Activated CD4-positive, alpha-beta T cell treated with anti-CD3 and anti-CD28 coated beads, Interleukin-2, amount 10 ng/mL, durations not matched to agents 7 days and 5 days (primary cell): ENCODE measurements at regions not wholly inside any gene's neighbourhood (a gene's known extent, or its start where the extent isn't known, plus 50 kb on each side); places are given as distances from the start of the nearest gene placed in this dataset.

Experiments used
- CTCF ChIA-PET: fragments of 350-600 bp; sonication (Branson Sonifier 250); formaldehyde crosslinking; loops from one replicate; lab custom pipeline; 2021; ENCODE audit warnings: antibody characterized with exemption; lab: Charles Lee
- POLR2A ChIA-PET: fragments of 350-600 bp; sonication (Branson Sonifier 250); formaldehyde crosslinking; loops from one replicate; lab custom pipeline; 2021; ENCODE audit warnings: antibody characterized with exemption; lab: Charles Lee
- DNase-seq: peaks from one replicate; pipeline ENCODE4 v3.0.0-alpha.2; 2020
- H3K27ac Mint-ChIP-seq: one replicate; pipeline ENCODE4 v1.8.0; 2021; ENCODE audit warnings: mild to moderate bottlenecking, moderate library complexity, mixed read lengths
- H3K27me3 Mint-ChIP-seq: one replicate; pipeline ENCODE4 v1.8.0; 2021; ENCODE audit warnings: mixed read lengths
- H3K36me3 Mint-ChIP-seq: one replicate; pipeline ENCODE4 v1.8.0; 2021; ENCODE audit warnings: low read depth, mixed read lengths
- H3K4me1 Mint-ChIP-seq: one replicate; pipeline ENCODE4 v1.8.0; 2021; ENCODE audit warnings: mixed read lengths
- H3K4me3 Mint-ChIP-seq: one replicate; pipeline ENCODE4 v1.8.0; 2021; ENCODE audit warnings: mild to moderate bottlenecking, moderate library complexity, mixed read lengths
- H3K9me3 Mint-ChIP-seq: one replicate; pipeline ENCODE4 v1.8.0; 2021; ENCODE audit warnings: mixed read lengths

DNA sequence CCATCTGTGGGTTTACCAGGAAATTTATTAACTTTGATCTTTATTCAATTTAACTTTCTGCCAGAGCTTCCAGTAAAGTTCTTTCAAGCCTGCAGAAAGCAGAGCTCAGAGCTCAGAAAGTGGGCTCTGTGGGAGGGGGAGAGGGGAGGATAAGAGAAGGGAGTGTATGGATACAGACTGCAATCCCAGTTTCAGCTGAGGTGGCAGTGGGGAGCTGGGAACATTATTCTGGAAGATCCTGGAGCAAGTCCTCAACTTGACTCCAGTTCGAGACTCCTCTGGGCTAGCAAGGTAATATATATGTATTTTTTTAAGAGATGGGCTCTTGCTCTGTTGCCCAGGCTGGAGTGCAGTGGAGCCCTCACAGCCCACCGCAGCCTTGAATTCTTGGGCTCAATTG lies 108.9 kb upstream of the NABP1 start:
- no peaks in the 10 kb centered on the region for H3K36me3 Mint-ChIP-seq
- ChIA-PET CTCF (interaction anchor here (1.5 to 2.0 kb wide), 4 partner anchors 13 to 122 kb away, joined by 3 to 8 read pairs (median 6); no protein-coding TSS in a partner anchor), POLR2A (no interaction called here)
- peaks cover 57% of the 10 kb centered on the region for H3K4me1 Mint-ChIP-seq
- H3K27me3 Mint-ChIP-seq, result peaks cover 35% of the 10 kb centered on the region
- H3K27ac Mint-ChIP-seq, result no peak overlapping the region
- no peaks in the 10 kb centered on the region for H3K9me3 Mint-ChIP-seq
- no peak overlapping the region for H3K4me3 Mint-ChIP-seq
- no peak for DNase-seq

DNA sequence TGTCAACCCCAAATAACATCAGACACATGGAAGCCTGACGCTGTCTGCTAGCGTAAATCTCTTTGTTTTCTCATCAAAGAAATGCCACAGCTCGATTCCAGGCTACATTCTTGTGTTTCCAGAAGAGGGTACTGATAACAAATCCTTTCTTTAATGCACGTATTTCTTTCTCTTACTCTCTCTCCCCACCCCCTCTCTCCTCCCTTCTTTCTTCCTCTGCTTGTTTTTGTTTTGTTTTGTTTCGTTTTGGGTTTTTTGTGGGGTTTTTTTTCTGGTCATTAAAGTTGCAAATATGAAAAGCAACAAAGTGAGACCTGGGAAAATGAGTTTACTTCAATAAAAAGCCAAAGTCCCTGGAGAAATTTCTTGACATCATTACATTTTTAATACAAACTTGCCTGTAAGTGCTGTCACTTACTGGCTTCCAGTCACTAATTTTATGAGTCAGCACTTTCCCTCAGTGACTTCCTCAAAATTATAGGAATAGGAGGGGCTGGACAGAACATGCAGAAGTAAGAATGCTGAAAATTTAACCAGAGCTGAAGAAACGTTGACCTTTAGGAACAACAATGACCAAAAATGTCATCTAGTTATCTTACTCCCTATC lies 106.7 kb upstream of the NABP1 start:
- Mint-ChIP-seq H3K36me3 (no peaks in the 10 kb centered on the region), H3K4me3 (peak overlapping the region; percentile 39), H3K27me3 (peaks cover 25% of the 10 kb centered on the region), H3K4me1 (peaks cover 37% of the 10 kb centered on the region), H3K9me3 (no peaks in the 10 kb centered on the region), H3K27ac (no peak overlapping the region)
- CTCF ChIA-PET, result interaction anchor here (0.6 to 1.0 kb wide), 3 partner anchors 120 to 1247 kb away, joined by 3 to 4 read pairs (median 3); no protein-coding TSS in a partner anchor
- peak; percentile 57 for DNase-seq
- POLR2A ChIA-PET, result no interaction called here

DNA sequence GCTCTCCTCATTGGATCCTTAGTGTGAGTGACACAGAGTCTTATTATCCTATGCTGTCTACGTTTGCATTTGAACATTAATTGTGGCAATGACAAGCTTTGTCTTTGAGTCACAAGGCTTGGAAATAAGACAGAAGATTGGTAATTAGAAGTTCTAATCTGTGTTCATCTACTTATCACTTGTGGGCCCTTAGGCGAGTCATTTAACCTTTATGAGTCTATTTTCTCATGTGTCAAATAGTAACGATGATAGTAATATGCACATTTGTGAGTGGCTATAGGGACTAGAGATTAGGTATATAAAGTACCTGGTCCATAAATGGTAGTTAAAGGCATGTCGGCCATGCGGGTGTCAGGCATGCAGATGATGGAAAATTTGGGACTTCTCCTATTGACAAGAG lies 105.6 kb upstream of the NABP1 start:
- ChIA-PET CTCF (no interaction called here), POLR2A (no interaction called here)
- Mint-ChIP-seq H3K4me3 (no peak overlapping the region), H3K27me3 (peaks cover 28% of the 10 kb centered on the region), H3K27ac (no peak overlapping the region), H3K9me3 (no peaks in the 10 kb centered on the region), H3K36me3 (no peaks in the 10 kb centered on the region), H3K4me1 (peaks cover 31% of the 10 kb centered on the region)
- no peak for DNase-seq

DNA sequence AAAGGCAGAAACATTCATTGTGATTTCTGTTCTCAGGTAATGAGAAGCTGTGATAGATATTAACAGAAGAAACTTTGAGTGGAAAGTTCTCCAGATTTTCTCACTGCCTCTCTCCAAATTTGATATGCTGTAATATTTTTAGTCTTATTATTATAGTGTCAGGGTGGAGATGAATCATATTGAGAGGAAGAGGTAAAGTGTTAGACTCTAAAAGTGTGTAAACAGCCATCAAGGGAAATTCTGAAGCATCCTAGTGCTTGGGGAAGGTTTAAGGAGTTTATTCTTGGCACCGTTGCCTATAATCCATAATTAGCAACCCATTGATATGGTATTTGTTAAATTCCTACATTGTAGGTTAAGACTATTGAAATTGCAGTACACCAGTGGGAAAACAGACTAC lies 104.7 kb upstream of the NABP1 start:
- ChIA-PET CTCF (interaction anchor here (1.2 to 1.4 kb wide), 3 partner anchors 103 to 135 kb away, joined by 3 to 4 read pairs (median 3); no protein-coding TSS in a partner anchor), POLR2A (no interaction called here)
- Mint-ChIP-seq H3K4me1 (peaks cover 31% of the 10 kb centered on the region), H3K4me3 (no peak overlapping the region), H3K36me3 (no peaks in the 10 kb centered on the region), H3K9me3 (no peaks in the 10 kb centered on the region), H3K27ac (no peak overlapping the region), H3K27me3 (peaks cover 24% of the 10 kb centered on the region)
- DNase-seq, result no peak

DNA sequence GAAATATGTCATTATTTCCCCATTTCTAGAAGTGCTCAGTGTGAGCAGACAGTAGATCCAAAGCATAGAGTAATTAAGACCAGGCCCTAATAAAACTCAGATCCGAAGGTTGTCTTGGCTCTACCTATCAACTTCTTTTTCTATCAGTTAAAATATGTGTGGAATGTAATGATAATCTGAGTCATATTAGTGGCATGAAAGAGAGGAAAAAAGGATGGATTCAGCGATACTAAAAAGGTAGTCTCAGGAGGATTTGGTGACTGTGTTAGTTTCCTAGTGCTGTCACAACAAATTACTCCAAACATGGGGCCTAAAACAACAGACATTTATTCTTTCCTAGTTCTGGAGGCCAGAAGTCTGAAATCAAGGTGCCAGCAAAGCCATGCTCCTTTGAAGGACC lies 103.7 kb upstream of the NABP1 start:
- Mint-ChIP-seq H3K27me3 (peaks cover 16% of the 10 kb centered on the region), H3K27ac (no peak overlapping the region), H3K4me3 (no peak overlapping the region), H3K36me3 (no peaks in the 10 kb centered on the region), H3K9me3 (no peaks in the 10 kb centered on the region), H3K4me1 (peaks cover 31% of the 10 kb centered on the region)
- DNase-seq, result no peak
- ChIA-PET CTCF (interaction anchor here (0.6 to 1.4 kb wide), 4 partner anchors 9 to 114 kb away, joined by 3 to 4 read pairs (median 3); no protein-coding TSS in a partner anchor), POLR2A (no interaction called here)

DNA sequence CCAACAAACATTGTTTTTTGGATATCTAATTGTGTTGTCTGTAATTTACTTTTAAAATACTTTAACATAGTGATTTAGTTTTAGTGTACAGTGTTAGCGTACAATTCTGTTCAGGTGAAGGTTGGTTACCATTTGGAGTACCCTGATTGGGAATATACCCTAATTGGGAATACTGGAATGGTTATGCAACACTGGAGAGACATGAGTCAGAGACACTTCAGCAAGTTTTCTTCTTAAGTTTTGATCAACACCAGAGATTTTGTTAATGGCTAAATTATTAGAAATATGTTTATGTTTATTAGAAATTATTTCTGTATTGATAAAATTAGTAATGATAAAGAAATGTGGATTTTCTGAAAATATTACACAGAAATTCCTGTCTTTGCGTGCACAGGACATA lies 100.3 kb upstream of the NABP1 start:
- no peaks in the 10 kb centered on the region for H3K36me3 Mint-ChIP-seq
- H3K27ac Mint-ChIP-seq, result no peak overlapping the region
- peaks cover 9% of the 10 kb centered on the region for H3K27me3 Mint-ChIP-seq
- no peak overlapping the region for H3K4me3 Mint-ChIP-seq
- H3K4me1 Mint-ChIP-seq, result peaks cover 7% of the 10 kb centered on the region
- no peak for DNase-seq
- ChIA-PET CTCF (interaction anchor here (1.3 kb wide), 1 partner anchor 98 kb away, joined by 4 read pairs; no protein-coding TSS in a partner anchor), POLR2A (no interaction called here)
- H3K9me3 Mint-ChIP-seq, result no peaks in the 10 kb centered on the region

DNA sequence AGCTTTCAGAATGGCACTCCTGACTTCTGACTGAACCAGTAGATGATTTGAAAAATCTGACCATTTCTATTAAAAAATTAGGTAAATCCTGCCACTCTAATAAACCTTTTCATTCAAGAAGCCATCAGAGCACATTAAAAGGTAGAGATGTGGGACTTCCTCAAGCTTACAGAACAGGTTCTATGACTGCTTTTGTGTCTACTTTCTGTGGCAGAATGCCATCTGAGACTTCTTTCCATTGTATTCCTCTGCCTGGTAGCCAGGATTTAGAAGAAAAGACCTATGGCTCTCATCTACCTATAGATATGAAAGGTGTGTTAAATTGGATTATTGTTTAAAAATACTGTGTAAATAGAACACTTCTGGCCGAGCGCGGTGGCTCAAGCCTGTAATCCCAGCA lies 99.9 kb upstream of the NABP1 start:
- no peak overlapping the region for H3K27ac Mint-ChIP-seq
- DNase-seq, result no peak
- no peaks in the 10 kb centered on the region for H3K9me3 Mint-ChIP-seq
- CTCF ChIA-PET, result interaction anchor here (1.3 kb wide), 1 partner anchor 98 kb away, joined by 4 read pairs; no protein-coding TSS in a partner anchor
- no peaks in the 10 kb centered on the region for H3K36me3 Mint-ChIP-seq
- POLR2A ChIA-PET, result no interaction called here
- H3K4me1 Mint-ChIP-seq, result peaks cover 4% of the 10 kb centered on the region
- H3K27me3 Mint-ChIP-seq, result peaks cover 13% of the 10 kb centered on the region
- H3K4me3 Mint-ChIP-seq, result no peak overlapping the region

DNA sequence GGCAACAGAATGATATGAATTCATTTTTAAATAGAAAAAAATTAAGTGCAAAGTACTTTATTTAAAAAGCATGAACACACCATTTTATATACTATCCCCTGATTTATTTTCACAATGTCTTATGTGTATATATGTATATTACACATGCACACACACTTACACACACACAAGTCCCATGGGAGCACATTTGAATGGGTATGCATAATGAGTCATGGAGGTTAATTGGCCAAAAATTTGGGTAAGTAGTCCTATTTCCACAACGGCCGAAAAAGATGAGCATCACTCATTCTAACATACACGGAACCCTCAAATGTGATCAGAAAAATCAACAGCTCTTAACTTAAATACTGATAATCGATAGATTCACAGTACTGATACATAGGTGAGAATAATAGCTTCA lies 97.4 kb upstream of the NABP1 start:
- no peaks in the 10 kb centered on the region for H3K36me3 Mint-ChIP-seq
- POLR2A ChIA-PET, result no interaction called here

DNA sequence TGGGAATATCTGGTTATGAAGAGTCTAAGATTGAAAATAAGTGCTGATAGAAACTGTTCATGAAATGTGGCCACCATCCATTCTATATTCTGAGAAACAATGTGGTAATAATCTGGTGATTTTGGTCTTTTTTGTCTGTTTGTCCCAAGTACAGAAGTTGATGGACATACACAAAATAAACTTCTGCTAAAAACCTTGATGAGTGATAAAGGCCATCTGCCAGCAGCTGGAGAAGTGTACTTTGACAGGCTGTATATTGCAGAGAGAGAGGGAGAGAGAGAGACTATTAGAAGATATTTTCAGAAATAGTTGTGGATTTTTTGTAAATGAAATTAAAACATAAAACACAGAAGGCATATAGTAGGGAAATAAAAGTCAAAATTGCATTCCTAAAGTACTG lies 96.9 kb upstream of the NABP1 start:
- H3K27ac Mint-ChIP-seq, result no peak overlapping the region
- H3K9me3 Mint-ChIP-seq, result no peaks in the 10 kb centered on the region
- ChIA-PET CTCF (no interaction called here), POLR2A (no interaction called here)
- no peaks in the 10 kb centered on the region for H3K36me3 Mint-ChIP-seq
- no peak for DNase-seq
- H3K4me3 Mint-ChIP-seq, result no peak overlapping the region
- H3K4me1 Mint-ChIP-seq, result no peaks in the 10 kb centered on the region
- peaks cover 15% of the 10 kb centered on the region for H3K27me3 Mint-ChIP-seq

More for the DNA sequence above, 97.4 kb upstream of the NABP1 start:
- CTCF ChIA-PET, result no interaction called here
- H3K27ac Mint-ChIP-seq, result no peak overlapping the region
- no peak for DNase-seq
- H3K9me3 Mint-ChIP-seq, result no peaks in the 10 kb centered on the region
- H3K4me3 Mint-ChIP-seq, result no peak overlapping the region
- H3K27me3 Mint-ChIP-seq, result peaks cover 15% of the 10 kb centered on the region
- no peaks in the 10 kb centered on the region for H3K4me1 Mint-ChIP-seq

DNA sequence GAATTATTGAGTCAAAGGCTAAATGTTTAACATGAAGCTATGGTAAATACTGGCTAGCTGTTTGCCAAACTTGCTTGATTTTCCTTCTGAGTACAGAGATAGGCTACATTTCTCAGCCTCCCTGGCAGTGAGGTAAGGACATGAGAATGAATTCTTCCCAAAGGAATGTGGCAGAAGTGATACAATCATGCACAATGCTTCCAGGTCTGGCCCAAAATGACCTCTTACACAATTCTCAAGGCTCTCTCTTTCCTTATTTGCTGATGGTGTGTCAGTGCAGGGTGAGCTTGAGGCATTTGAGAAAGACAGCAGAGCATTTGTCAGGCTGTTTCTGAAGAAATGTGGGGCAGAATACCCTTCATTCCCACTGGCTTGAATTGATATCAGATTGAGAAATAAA lies 95.6 kb upstream of the NABP1 start:
- CTCF ChIA-PET, result no interaction called here

DNA sequence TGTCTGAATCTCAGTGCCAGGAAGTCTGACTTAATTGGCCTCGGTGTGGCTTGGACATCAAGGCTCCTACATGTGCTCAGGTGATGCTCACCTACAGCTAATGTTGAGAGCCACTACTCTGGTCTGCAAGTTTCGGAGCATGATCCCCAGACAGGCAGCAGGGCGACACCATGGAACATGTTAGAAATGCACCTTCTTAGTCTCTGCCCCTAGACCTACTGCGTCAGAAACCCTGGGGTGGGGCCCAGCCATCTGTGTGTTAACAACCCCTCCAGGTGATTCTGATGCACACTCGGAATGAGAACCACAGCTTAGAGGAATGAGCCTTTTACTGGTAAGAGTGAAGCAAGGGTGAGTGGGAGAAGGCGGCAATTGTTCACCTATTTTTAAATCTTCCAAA lies 86.9 kb upstream of the NABP1 start:
- no peak overlapping the region for H3K27ac Mint-ChIP-seq
- peaks cover 2% of the 10 kb centered on the region for H3K27me3 Mint-ChIP-seq
- no peaks in the 10 kb centered on the region for H3K36me3 Mint-ChIP-seq
- ChIA-PET CTCF (interaction anchor here (1.0 kb wide), 1 partner anchor 27 kb away, joined by 3 read pairs; no protein-coding TSS in a partner anchor), POLR2A (no interaction called here)
- H3K9me3 Mint-ChIP-seq, result no peaks in the 10 kb centered on the region
- H3K4me1 Mint-ChIP-seq, result peaks cover 11% of the 10 kb centered on the region
- DNase-seq, result no peak
- no peak overlapping the region for H3K4me3 Mint-ChIP-seq

More for the DNA sequence above, 95.6 kb upstream of the NABP1 start:
- DNase-seq, result no peak
- Mint-ChIP-seq H3K27ac (no peak overlapping the region), H3K27me3 (peaks cover 11% of the 10 kb centered on the region), H3K9me3 (no peaks in the 10 kb centered on the region), H3K4me3 (no peak overlapping the region), H3K36me3 (no peaks in the 10 kb centered on the region), H3K4me1 (peaks cover 4% of the 10 kb centered on the region)
- POLR2A ChIA-PET, result no interaction called here

DNA sequence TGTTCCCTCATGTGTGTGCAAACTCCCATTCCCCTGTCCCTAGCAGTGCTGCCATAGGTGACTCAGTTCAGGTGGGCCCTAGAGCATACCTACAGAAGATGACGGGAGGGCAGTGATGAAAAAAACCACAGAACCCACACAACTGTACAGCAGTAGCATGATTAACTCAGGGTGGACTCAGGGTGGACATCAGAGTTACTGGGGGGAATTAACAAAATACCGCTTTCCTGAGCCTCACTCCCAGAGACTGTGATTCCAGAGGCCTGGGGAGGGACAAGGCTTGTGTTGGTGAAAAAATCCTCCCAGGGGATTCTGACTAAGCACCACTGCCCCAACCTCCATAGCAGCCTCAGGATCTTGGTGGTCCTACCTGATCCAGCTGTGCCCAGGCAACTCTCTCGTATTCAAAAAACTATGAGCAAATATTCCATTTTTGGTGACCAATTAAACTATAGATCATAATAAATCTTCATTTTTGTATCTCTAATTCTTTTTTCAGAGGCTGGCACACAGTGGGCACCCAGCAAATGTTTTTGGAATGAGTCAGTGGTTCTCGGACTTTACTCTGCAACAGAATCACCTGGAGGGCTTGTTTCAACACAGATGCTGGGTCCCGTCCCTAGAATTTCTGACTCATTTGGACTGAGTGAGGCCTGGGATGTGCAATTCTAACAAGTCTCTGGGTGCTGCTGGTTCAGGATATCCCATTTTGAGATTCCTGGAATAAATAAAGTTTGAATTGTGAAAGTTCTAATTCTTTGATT lies 84.1 kb upstream of the NABP1 start:
- CTCF ChIA-PET, result no interaction called here

DNA sequence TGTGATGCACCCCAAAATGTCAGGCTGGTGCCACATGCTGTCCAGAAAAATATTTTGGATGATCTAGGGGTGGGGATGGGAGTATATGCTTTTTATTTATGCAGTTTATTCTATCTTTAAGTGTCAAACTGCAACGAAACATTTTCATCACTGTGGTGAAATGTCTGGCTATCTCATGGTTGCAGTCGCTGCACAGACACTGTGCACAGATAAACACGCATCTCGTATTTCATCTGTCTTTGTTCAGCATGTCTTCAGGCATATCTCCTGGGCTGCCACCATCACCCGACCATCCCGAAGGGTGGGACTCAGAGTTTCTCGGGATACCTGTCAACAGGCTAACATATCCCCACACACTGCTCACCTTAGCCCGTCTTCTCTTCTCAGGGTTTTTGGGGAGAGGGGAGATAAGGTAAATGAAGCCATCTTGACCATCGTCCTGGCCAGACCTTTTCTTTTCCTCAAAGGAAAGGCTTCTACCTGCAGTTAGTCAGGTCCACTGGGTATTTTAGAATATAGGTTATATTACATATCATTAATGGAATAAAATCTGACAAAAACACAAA lies 80.7 kb upstream of the NABP1 start:
- ChIA-PET CTCF (no interaction called here), POLR2A (no interaction called here)
- Mint-ChIP-seq H3K27ac (no peak overlapping the region), H3K4me1 (no peaks in the 10 kb centered on the region), H3K9me3 (no peaks in the 10 kb centered on the region), H3K27me3 (peaks cover 8% of the 10 kb centered on the region), H3K4me3 (no peak overlapping the region), H3K36me3 (no peaks in the 10 kb centered on the region)
- no peak for DNase-seq

More for the DNA sequence above, 84.1 kb upstream of the NABP1 start:
- Mint-ChIP-seq H3K4me1 (no peaks in the 10 kb centered on the region), H3K9me3 (no peaks in the 10 kb centered on the region), H3K27me3 (peaks cover 4% of the 10 kb centered on the region), H3K36me3 (no peaks in the 10 kb centered on the region), H3K27ac (no peak overlapping the region), H3K4me3 (no peak overlapping the region)
- DNase-seq, result no peak
- POLR2A ChIA-PET, result no interaction called here
